ENCODE measurements at regions not wholly inside any gene's neighbourhood (a gene's known extent, or its start where the extent isn't known, plus 50 kb on each side); places are given as distances from the start of the nearest gene placed in this dataset.

DNA sequence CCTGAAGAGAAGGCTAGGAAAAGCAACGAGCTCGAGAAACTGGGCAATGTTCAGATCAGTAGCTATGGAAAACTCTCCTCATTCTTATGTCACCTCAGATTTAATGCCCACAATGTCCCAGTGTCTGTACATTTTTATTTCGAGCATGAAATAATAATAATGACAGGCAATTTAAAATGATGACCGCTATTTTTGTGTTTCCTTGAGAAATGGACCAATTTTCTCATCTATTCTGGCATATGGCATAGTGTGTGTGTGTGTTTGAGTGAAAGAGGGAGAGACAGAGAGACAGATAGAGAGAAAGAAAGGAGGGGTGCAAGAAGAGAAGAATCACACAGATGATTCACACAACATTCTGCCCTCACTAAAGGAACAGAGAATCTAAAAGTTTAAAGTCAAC is 119.1 kb upstream of the C1orf21 start:
- H3K27ac ChIP-seq = no peak overlapping the region
- DNase-seq (ENCODE audit: low spot score in 2 of 2) = no peak
- H3K36me3 ChIP-seq = no peaks in the 10 kb centered on the region
- WGBS = 84% methylated on average over 4 of the region's 4 CpGs
- H3K9me3 ChIP-seq = no peaks in the 10 kb centered on the region
- no peaks in the 10 kb centered on the region for H3K4me1 ChIP-seq
- no peak overlapping the region for H3K4me3 ChIP-seq
- no peaks in the 10 kb centered on the region for H3K27me3 ChIP-seq
- no peak for TF ChIP-seq POLR2A (IDR thresholded peaks at IDR 0.05)
- TF ChIP-seq EP300 (IDR thresholded peaks at IDR 0.05) = no peak
- TF ChIP-seq POLR2AphosphoS5 (IDR thresholded peaks at IDR 0.05) = no peak
- TF ChIP-seq, protein P1, sequence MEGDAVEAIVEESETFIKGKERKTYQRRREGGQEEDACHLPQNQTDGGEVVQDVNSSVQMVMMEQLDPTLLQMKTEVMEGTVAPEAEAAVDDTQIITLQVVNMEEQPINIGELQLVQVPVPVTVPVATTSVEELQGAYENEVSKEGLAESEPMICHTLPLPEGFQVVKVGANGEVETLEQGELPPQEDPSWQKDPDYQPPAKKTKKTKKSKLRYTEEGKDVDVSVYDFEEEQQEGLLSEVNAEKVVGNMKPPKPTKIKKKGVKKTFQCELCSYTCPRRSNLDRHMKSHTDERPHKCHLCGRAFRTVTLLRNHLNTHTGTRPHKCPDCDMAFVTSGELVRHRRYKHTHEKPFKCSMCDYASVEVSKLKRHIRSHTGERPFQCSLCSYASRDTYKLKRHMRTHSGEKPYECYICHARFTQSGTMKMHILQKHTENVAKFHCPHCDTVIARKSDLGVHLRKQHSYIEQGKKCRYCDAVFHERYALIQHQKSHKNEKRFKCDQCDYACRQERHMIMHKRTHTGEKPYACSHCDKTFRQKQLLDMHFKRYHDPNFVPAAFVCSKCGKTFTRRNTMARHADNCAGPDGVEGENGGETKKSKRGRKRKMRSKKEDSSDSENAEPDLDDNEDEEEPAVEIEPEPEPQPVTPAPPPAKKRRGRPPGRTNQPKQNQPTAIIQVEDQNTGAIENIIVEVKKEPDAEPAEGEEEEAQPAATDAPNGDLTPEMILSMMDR (IDR thresholded peaks at IDR 0.05) = no peak

DNA sequence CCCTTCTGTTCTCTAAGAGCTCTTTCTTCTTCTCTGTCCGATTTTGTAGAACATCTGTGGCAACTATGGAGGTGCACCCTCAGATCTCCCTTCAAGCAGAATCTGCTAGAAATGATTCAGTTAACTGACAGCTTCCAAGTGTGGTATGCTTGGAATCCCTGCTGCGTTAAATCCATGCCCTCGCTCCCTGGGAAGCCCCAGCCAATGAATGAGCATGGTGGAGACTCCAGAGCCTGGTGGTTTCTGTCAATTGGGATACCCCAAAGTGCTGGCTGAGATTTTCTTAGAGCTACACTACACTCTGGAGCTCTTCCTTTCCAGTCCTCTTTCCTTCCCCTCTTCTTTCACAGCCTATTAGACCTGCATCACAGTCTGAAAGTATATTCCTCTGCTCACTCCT is 116.3 kb upstream of the C1orf21 start:
- no peaks in the 10 kb centered on the region for H3K4me1 ChIP-seq
- H3K27ac ChIP-seq = no peak overlapping the region
- H3K9me3 ChIP-seq = no peaks in the 10 kb centered on the region
- no peaks in the 10 kb centered on the region for H3K27me3 ChIP-seq
- no peaks in the 10 kb centered on the region for H3K36me3 ChIP-seq
- TF ChIP-seq EP300 (IDR thresholded peaks at IDR 0.05) = no peak
- no peak for DNase-seq (ENCODE audit: low spot score in 2 of 2)
- H3K4me3 ChIP-seq = no peak overlapping the region
- WGBS = 59% methylated on average over 3 of the region's 3 CpGs

DNA sequence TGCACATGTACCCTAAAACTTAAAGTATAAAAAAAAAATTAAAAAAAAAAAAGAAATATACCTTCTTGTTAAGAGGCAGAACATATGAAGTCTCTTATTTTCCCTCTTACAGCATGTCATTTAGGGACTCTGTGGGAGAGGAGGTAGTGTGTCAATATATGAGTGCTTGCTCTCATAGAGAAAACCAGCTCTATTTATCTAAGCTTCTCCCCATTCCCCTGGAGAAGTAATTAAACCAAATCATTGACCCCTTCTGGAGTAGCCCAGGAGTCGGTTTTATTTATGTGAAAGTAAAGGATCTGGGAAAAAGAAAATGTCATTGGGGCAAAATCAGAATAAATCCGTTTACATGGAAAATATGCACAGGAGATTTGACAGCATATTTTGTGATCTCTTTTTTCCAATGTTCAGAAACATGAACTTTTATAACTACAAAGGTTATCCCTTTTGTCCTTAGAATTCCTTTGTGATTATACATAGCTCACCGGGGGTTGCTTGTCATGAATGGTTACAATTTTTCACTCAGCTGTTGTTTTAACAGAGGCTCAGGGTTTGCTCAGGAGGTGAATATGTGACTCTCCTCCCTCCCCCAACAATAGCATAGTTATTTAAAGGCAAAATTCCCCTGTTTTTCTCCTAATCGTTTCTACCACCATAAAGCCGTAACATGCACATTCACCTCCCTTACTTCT is 114.5 kb upstream of the C1orf21 start:
- 70% methylated on average over 5 of the region's 5 CpGs for WGBS
- no peak overlapping the region for H3K27ac ChIP-seq
- H3K9me3 ChIP-seq = no peaks in the 10 kb centered on the region
- no peak overlapping the region for H3K4me3 ChIP-seq
- H3K4me1 ChIP-seq = no peaks in the 10 kb centered on the region
- no peak for DNase-seq (ENCODE audit: low spot score in 2 of 2)
- no peaks in the 10 kb centered on the region for H3K27me3 ChIP-seq
- TF ChIP-seq, protein P1 (IDR thresholded peaks at IDR 0.05) = no peak
- TF ChIP-seq EP300 (IDR thresholded peaks at IDR 0.05) = no peak
- no peaks in the 10 kb centered on the region for H3K36me3 ChIP-seq

GRCh38 chr1:184276416-184276815 is 110.4 kb upstream of the C1orf21 start:
- Histone ChIP-seq H3K4me1 (no peaks in the 10 kb centered on the region), H3K27ac (no peak overlapping the region), H3K27me3 (no peaks in the 10 kb centered on the region), H3K9me3 (no peaks in the 10 kb centered on the region), H3K36me3 (no peaks in the 10 kb centered on the region), H3K4me3 (no peak overlapping the region)
- TF ChIP-seq POLR2AphosphoS5 (IDR thresholded peaks at IDR 0.05) = no peak
- TF ChIP-seq, protein P1 (IDR thresholded peaks at IDR 0.05) = no peak
- TF ChIP-seq EP300 (IDR thresholded peaks at IDR 0.05) = no peak
- WGBS = 61% methylated on average over 3 of the region's 3 CpGs
- no peak for DNase-seq (ENCODE audit: low spot score in 2 of 2)

GRCh38 chr1:184279911-184280458 is 106.8 kb upstream of the C1orf21 start:
- no peak overlapping the region for H3K27ac ChIP-seq
- H3K36me3 ChIP-seq = no peaks in the 10 kb centered on the region
- no peak for DNase-seq (ENCODE audit: low spot score in 2 of 2)
- TF ChIP-seq POLR2AphosphoS5 (IDR thresholded peaks at IDR 0.05) (no peak), POLR2A (IDR thresholded peaks at IDR 0.05) (no peak), EP300 (IDR thresholded peaks at IDR 0.05) (no peak)
- TF ChIP-seq, protein P1 (IDR thresholded peaks at IDR 0.05) = no peak
- 75% methylated on average over 7 of the region's 7 CpGs for WGBS
- H3K27me3 ChIP-seq = no peaks in the 10 kb centered on the region
- H3K9me3 ChIP-seq = no peaks in the 10 kb centered on the region
- peaks cover 12% of the 10 kb centered on the region for H3K4me1 ChIP-seq
- no peak overlapping the region for H3K4me3 ChIP-seq

- TF ChIP-seq, protein P1 (IDR thresholded peaks at IDR 0.05) = no peak
- no peak for TF ChIP-seq POLR2A (IDR thresholded peaks at IDR 0.05)
- no peak for TF ChIP-seq POLR2AphosphoS5 (IDR thresholded peaks at IDR 0.05)
- no peak for TF ChIP-seq EP300 (IDR thresholded peaks at IDR 0.05)
- Histone ChIP-seq H3K27ac (no peak overlapping the region), H3K9me3 (no peaks in the 10 kb centered on the region), H3K36me3 (no peaks in the 10 kb centered on the region), H3K4me1 (peaks cover 13% of the 10 kb centered on the region), H3K4me3 (no peak overlapping the region), H3K27me3 (no peaks in the 10 kb centered on the region)
- DNase-seq (ENCODE audit: low spot score in 2 of 2) = no peak
- 88% methylated on average over 1 of the region's 1 CpG for WGBS
Measured at GRCh38 chr1:184283999-184284398, 102.8 kb upstream of the C1orf21 start.

Data from suprapubic skin (tissue), 4 donors.